IMR-90 (cell line): ENCODE measurements at regions not wholly inside any gene's neighbourhood (a gene's known extent, or its start where the extent isn't known, plus 50 kb on each side); places are given as distances from the start of the nearest gene placed in this dataset.

Source experiments
- CTCF ChIP-seq: conservative IDR thresholded peaks from 2 replicates; pipeline ENCODE4 v1.5.1; 2012; ENCODE audit warnings: mild to moderate bottlenecking, low read depth, low read length, improper control_type of control experiment
- TF ChIP-seq, protein P1 (sequence below): fragments of 150-350 bp; IDR thresholded peaks from 2 replicates; pipeline ENCODE4 v1.6.1; 2016; ENCODE audit warnings: low read depth, mild to moderate bottlenecking, low read length, moderate library complexity, borderline replicate concordance

GRCh38 chr2:58907644-58908043 is 666.5 kb upstream of the FANCL start:
- TF ChIP-seq, protein P1, sequence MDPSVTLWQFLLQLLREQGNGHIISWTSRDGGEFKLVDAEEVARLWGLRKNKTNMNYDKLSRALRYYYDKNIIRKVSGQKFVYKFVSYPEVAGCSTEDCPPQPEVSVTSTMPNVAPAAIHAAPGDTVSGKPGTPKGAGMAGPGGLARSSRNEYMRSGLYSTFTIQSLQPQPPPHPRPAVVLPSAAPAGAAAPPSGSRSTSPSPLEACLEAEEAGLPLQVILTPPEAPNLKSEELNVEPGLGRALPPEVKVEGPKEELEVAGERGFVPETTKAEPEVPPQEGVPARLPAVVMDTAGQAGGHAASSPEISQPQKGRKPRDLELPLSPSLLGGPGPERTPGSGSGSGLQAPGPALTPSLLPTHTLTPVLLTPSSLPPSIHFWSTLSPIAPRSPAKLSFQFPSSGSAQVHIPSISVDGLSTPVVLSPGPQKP = no peak
- TF ChIP-seq CTCF = no peak
